ENCODE measurements at regions not wholly inside any gene's neighbourhood (a gene's known extent, or its start where the extent isn't known, plus 50 kb on each side); places are given as distances from the start of the nearest gene placed in this dataset.

GRCh38 chr10:123588386-123588914, 77.7 kb upstream of the GPR26 start:
- TF ChIP-seq CTCF (optimal IDR thresholded peaks at IDR 0.05 in 1 of 3, IDR thresholded peaks at IDR 0.05 in 1 of 3, conservative IDR thresholded peaks at IDR 0.05 in 1 of 3; ENCODE audit: extremely low read depth in 1 of 3, insufficient read depth in 2 of 3, low read length in 3 of 3) (no peak), EZH2 (IDR thresholded peaks at IDR 0.05; ENCODE audit: low read length) (no peak)
